ENCODE measurements at regions not wholly inside any gene's neighbourhood (a gene's known extent, or its start where the extent isn't known, plus 50 kb on each side); places are given as distances from the start of the nearest gene placed in this dataset.

- Histone ChIP-seq H3K4me1 (no peaks in the 10 kb centered on the region), H3K27me3 (no peaks in the 10 kb centered on the region), H3K27ac (no peak overlapping the region), H3K9me3 (no peaks in the 10 kb centered on the region), H3K36me3 (no peaks in the 10 kb centered on the region), H3K4me3 (no peak overlapping the region)
- intact Hi-C loops (cut with DNase I; ENCODE audit: low total_unique reads) = no loop called here
- DNase-seq = no peak
- no peak for TF ChIP-seq CTCF (IDR thresholded peaks at IDR 0.05)
Measured at GRCh38 chr1:193709607-193710006, 523.2 kb upstream of the B3GALT2 start.

- H3K4me3 ChIP-seq = no peak overlapping the region
- no peak overlapping the region for H3K27ac ChIP-seq
- TF ChIP-seq CTCF (IDR thresholded peaks at IDR 0.05) = no peak
- no peaks in the 10 kb centered on the region for H3K4me1 ChIP-seq
- H3K36me3 ChIP-seq = no peaks in the 10 kb centered on the region
- no peaks in the 10 kb centered on the region for H3K27me3 ChIP-seq
- intact Hi-C loops (cut with DNase I; ENCODE audit: low total_unique reads) = no loop called here
- DNase-seq = no peak
- H3K9me3 ChIP-seq = no peaks in the 10 kb centered on the region
Measured at GRCh38 chr1:193707271-193708021, 521.0 kb upstream of the B3GALT2 start.

DNA sequence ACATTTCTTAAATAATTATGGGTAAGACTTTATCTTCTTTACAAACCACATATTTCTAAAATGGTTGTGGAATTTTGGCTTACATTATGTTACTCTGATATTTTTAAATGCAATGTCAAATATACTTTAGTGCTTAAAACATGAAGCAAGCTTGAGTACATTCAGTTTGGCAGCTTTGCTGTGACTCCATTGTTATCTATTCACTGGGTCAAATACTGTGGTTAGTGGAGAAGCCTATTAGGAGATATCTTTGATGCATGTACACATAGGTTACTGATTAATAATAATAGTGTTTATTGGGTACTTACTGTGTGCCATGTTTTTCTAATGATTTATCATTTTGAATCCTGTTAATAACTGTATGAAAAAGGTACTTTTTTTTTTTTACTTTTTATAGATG is 520.4 kb upstream of the B3GALT2 start:
- no peak for TF ChIP-seq CTCF (IDR thresholded peaks at IDR 0.05)
- no peaks in the 10 kb centered on the region for H3K27me3 ChIP-seq
- H3K27ac ChIP-seq = no peak overlapping the region
- intact Hi-C loops (cut with DNase I; ENCODE audit: low total_unique reads) = no loop called here
- no peak for DNase-seq
- no peaks in the 10 kb centered on the region for H3K4me1 ChIP-seq
- no peaks in the 10 kb centered on the region for H3K9me3 ChIP-seq
- no peaks in the 10 kb centered on the region for H3K36me3 ChIP-seq
- H3K4me3 ChIP-seq = no peak overlapping the region

GRCh38 chr1:193705554-193705981 is 519.2 kb upstream of the B3GALT2 start:
- Histone ChIP-seq H3K36me3 (no peaks in the 10 kb centered on the region), H3K4me3 (no peak overlapping the region), H3K27ac (no peak overlapping the region), H3K9me3 (no peaks in the 10 kb centered on the region), H3K4me1 (no peaks in the 10 kb centered on the region), H3K27me3 (no peaks in the 10 kb centered on the region)
- DNase-seq = no peak
- TF ChIP-seq CTCF (IDR thresholded peaks at IDR 0.05) = no peak
- intact Hi-C loops (cut with DNase I; ENCODE audit: low total_unique reads) = no loop called here

DNA sequence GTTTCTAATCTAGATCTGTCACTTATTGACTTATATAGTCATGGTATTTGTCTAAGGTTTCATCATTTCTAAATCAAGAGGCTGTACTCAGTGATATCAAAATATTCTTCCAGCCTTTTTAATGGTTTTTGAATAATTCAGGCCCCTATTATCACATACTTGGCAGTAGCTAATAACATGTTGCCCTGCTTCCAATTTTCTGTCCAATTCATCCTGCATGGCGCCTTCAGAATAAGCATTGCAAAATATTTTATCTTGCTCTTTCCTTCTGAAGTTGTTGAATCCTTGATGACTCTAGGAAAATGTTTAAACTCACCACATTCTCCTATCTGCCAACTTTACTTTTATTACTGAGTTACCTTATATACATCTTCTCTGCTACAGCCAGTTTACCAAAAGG is 517.2 kb upstream of the B3GALT2 start:
- DNase-seq = no peak
- H3K4me3 ChIP-seq = no peak overlapping the region
- H3K4me1 ChIP-seq = no peaks in the 10 kb centered on the region
- H3K9me3 ChIP-seq = no peaks in the 10 kb centered on the region
- H3K36me3 ChIP-seq = no peaks in the 10 kb centered on the region
- no peaks in the 10 kb centered on the region for H3K27me3 ChIP-seq
- intact Hi-C loops (cut with DNase I; ENCODE audit: low total_unique reads) = no loop called here
- no peak for TF ChIP-seq CTCF (IDR thresholded peaks at IDR 0.05)
- no peak overlapping the region for H3K27ac ChIP-seq

DNA sequence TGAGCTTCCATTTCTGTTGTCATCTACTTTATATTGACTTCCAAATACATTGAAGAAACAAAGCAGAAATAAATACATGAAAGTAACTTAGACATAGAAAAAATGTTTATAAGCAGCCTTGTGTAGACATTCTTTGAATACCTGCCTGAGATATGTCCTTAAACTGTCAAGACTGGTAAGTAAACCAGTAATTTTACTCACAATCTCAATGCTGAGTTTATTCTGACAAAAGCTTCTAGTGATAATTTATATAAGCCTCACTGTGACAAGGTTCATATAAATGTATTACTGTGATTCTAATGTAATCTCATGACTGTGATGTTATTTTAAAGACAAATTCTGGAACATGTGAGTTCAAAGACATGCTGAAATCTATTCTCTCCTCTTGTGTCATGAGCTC is 516.7 kb upstream of the B3GALT2 start:
- no peak for TF ChIP-seq CTCF (IDR thresholded peaks at IDR 0.05)
- H3K27me3 ChIP-seq = no peaks in the 10 kb centered on the region
- no peak overlapping the region for H3K27ac ChIP-seq
- H3K9me3 ChIP-seq = no peaks in the 10 kb centered on the region
- no peaks in the 10 kb centered on the region for H3K4me1 ChIP-seq
- intact Hi-C loops (cut with DNase I; ENCODE audit: low total_unique reads) = no loop called here
- H3K36me3 ChIP-seq = no peaks in the 10 kb centered on the region
- no peak for DNase-seq
- H3K4me3 ChIP-seq = no peak overlapping the region

Measured in tibial artery (tissue), 4 donors.